HG03457 (cell line): ENCODE measurements at regions not wholly inside any gene's neighbourhood (a gene's known extent, or its start where the extent isn't known, plus 50 kb on each side); places are given as distances from the start of the nearest gene placed in this dataset.
"Not testable (repeated sequence)": the region's sequence is repeated elsewhere in the genome, so short reads cannot be mapped to it uniquely, and the experiment has no call there.

Experiments
- ATAC-seq: cut with Tn5 transposase; IDR thresholded peaks from one replicate; pipeline ENCODE4 v1.9.1; 2021; ENCODE audit warnings: moderate number of reproducible peaks; ENCODE audit not compliant: unreplicated experiment

DNA sequence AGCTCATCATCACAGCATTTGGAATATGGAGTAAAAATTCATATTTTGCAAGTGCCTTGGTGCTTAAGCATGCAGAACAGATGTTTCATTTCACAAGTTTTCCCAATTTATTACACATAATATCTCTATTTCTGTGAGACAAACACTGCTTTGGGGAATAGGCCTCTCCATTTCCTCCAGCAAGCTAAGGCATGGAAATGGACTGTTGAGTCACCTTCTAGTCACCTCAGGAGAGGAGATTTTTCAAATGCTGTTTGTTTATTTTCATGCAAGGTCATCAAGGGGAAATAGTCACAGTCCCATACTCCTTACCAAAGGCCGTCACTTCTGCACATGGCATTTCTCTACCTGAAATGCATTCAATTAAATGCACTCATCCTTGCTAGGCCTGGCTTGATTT, 57.4 kb upstream of the NUTM2D start:
- ATAC-seq = not testable (repeated sequence)

DNA sequence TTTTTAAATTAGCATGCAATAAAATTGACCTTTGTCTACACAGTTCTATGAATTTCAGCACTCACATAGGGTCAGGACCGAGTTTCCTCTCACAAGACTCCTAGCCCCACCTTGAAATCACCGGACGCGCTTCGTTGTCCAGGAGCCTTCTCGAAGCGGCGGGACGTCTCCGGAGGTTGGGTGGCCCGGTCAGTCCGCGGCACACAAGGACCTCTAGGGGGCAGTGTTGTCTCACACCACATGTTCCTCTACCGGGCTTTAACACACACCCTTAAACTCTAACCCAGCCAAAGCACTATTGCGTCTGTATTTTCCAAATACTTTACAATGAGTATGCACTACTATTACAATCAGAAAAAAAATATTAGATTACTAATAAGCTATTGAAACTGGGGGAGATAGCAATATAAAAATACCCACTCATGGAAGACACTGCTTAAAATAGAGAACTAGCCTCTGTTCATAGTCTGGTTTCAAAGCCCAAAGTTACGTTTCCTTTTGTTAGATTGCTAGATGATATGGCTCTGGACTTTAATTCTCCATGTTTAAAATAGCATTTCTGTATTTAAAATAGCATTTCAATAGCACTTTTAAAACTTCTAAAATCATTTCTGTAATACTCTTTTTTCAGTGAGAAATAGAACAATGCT, 56.0 kb upstream of the NUTM2D start:
- peak; percentile 78 for ATAC-seq

DNA sequence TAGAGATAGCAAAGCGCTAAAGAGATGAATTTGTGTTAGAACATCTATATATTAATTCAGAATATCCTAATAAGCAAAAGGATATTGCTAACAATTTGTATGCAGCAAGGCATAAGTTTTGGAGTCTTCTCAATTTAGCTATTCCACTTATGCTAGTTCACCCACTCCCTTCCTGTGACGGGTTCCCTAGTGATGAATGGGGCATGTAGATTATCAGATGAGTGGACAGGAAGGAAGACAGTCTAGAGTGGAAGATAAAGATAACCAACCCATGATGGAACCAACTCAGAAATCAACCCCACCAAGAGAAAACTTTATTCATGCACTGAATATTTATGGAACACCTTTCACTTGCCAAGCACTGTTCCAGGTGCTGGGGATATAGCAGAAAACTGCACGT, 55.4 kb upstream of the NUTM2D start:
- ATAC-seq = not testable (repeated sequence)

DNA sequence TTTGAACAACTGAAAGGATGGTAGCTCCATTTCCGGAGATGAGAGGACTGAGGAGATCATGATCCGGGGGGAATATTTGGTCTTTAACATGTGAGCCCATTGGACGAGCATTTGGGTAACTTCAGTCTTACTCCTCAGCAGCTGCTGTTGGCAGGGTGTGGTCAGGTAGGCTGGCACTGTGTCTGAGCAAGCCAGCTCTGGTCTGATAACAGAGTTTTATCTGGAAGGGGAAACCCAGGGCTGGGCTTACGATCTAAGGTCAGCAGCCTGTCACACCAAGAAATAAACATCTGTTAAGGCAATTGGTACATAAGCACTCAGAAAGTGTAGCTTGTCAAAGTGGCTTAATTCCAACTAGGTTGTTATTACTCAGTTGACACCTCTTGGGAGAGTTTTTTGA, 53.8 kb upstream of the NUTM2D start:
- ATAC-seq = not testable (repeated sequence)

DNA sequence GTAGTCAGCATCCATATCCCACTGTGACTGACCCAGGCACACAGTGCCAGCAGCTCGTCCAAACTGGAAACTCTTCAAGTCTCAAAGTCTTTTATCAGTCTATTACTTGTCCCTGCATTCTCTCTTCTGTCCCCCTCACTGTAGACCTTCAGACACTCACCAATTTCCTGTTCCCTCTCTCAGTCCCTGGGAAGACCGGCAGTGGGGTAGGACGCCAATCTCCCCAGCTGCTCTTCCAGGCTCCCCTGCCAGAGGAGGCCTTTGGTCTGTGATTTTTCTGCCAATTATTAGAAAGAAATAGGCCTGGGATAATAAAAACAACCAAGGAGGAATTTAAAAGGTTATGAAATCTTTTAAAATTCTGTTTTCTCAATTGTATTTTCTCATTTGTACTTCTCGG, 50.9 kb upstream of the NUTM2D start:
- not testable (repeated sequence) for ATAC-seq
